ENCODE measurements at regions not wholly inside any gene's neighbourhood (a gene's known extent, or its start where the extent isn't known, plus 50 kb on each side); places are given as distances from the start of the nearest gene placed in this dataset.

GRCh38 chr18:43578211-43578610 is 300.9 kb upstream of the SYT4 start:
- H2AFZ ChIP-seq (ENCODE audit: insufficient read depth, low read length, poor library complexity), result no peak overlapping the region
- no peak overlapping the region for H3K4ac ChIP-seq (ENCODE audit: low read depth, low read length)
- no peak overlapping the region for H2BK5ac ChIP-seq (ENCODE audit: low read depth, low read length, poor library complexity)
- H3K79me1 ChIP-seq (ENCODE audit: low read length), result no peaks in the 10 kb centered on the region
- no peak overlapping the region for H3K14ac ChIP-seq (ENCODE audit: low read length)
- H4K91ac ChIP-seq (ENCODE audit: low read depth, low read length), result no peak overlapping the region
- H3K27ac ChIP-seq (ENCODE audit: low read depth, low read length), result no peak overlapping the region
- H3K27me3 ChIP-seq (ENCODE audit: insufficient read depth, low read length), result no peaks in the 10 kb centered on the region
- no peaks in the 10 kb centered on the region for H3K9me3 ChIP-seq (ENCODE audit: insufficient read depth, low read depth, low read length)
- H3K23ac ChIP-seq (ENCODE audit: low read length), result no peak overlapping the region
- no peak overlapping the region for H3K4me2 ChIP-seq (ENCODE audit: low read length)
- H3K4me1 ChIP-seq (ENCODE audit: control insufficient read depth in 1 of 2, insufficient read depth in 2 of 2, low read length in 2 of 2), result no peaks in the 10 kb centered on the region
- no peaks in the 10 kb centered on the region for H3K36me3 ChIP-seq (ENCODE audit: control insufficient read depth in 1 of 2, insufficient read depth in 2 of 2, low read length in 2 of 2)
- no peak overlapping the region for H2AK5ac ChIP-seq (ENCODE audit: low read length)
- WGBS (ENCODE audit: extremely low coverage, insufficient coverage, insufficient read length), result no CpG with 5 or more reads among the region's 1 CpG
- no peak overlapping the region for H3K4me3 ChIP-seq (ENCODE audit: low read depth, low read length)
- no peaks in the 10 kb centered on the region for H3K79me2 ChIP-seq (ENCODE audit: control insufficient read depth, insufficient read depth, low read length, poor library complexity)
- no peak overlapping the region for H4K12ac ChIP-seq (ENCODE audit: low read depth, low read length)
- H2BK12ac ChIP-seq (ENCODE audit: low read length), result no peak overlapping the region
- no peak overlapping the region for H3K9ac ChIP-seq (ENCODE audit: low read length)
- DNase-seq, result no peak
- H2BK120ac ChIP-seq (ENCODE audit: insufficient read depth, low read length, poor library complexity), result no peak overlapping the region
- no peak overlapping the region for H3K18ac ChIP-seq (ENCODE audit: low read length)
- no peak overlapping the region for H4K8ac ChIP-seq (ENCODE audit: low read depth, low read length)

GRCh38 chr18:43578706-43579105 is 301.4 kb upstream of the SYT4 start:
- Histone ChIP-seq H3K4me1 (ENCODE audit: control insufficient read depth in 1 of 2, insufficient read depth in 2 of 2, low read length in 2 of 2) (no peaks in the 10 kb centered on the region), H3K27me3 (ENCODE audit: insufficient read depth, low read length) (no peaks in the 10 kb centered on the region), H2BK5ac (ENCODE audit: low read depth, low read length, poor library complexity) (no peak overlapping the region), H4K12ac (ENCODE audit: low read depth, low read length) (no peak overlapping the region), H3K27ac (ENCODE audit: low read depth, low read length) (no peak overlapping the region), H3K4me3 (ENCODE audit: low read depth, low read length) (no peak overlapping the region), H2AFZ (ENCODE audit: insufficient read depth, low read length, poor library complexity) (no peak overlapping the region), H3K79me1 (ENCODE audit: low read length) (no peaks in the 10 kb centered on the region), H4K91ac (ENCODE audit: low read depth, low read length) (no peak overlapping the region), H4K8ac (ENCODE audit: low read depth, low read length) (no peak overlapping the region), H2AK5ac (ENCODE audit: low read length) (no peak overlapping the region), H3K18ac (ENCODE audit: low read length) (no peak overlapping the region), H3K23ac (ENCODE audit: low read length) (no peak overlapping the region), H2BK12ac (ENCODE audit: low read length) (no peak overlapping the region), H2BK120ac (ENCODE audit: insufficient read depth, low read length, poor library complexity) (no peak overlapping the region), H3K4me2 (ENCODE audit: low read length) (no peak overlapping the region), H3K79me2 (ENCODE audit: control insufficient read depth, insufficient read depth, low read length, poor library complexity) (no peaks in the 10 kb centered on the region), H3K4ac (ENCODE audit: low read depth, low read length) (no peak overlapping the region), H3K14ac (ENCODE audit: low read length) (no peak overlapping the region), H3K36me3 (ENCODE audit: control insufficient read depth in 1 of 2, insufficient read depth in 2 of 2, low read length in 2 of 2) (no peaks in the 10 kb centered on the region), H3K9me3 (ENCODE audit: insufficient read depth, low read depth, low read length) (no peaks in the 10 kb centered on the region), H3K9ac (ENCODE audit: low read length) (no peak overlapping the region)
- no CpG with 5 or more reads among the region's 4 CpGs for WGBS (ENCODE audit: extremely low coverage, insufficient coverage, insufficient read length)
- no peak for DNase-seq

GRCh38 chr18:43581936-43582519 is 304.7 kb upstream of the SYT4 start:
- Histone ChIP-seq H2AK5ac (ENCODE audit: low read length) (no peak overlapping the region), H4K91ac (ENCODE audit: low read depth, low read length) (no peak overlapping the region), H2BK120ac (ENCODE audit: insufficient read depth, low read length, poor library complexity) (no peak overlapping the region), H3K79me2 (ENCODE audit: control insufficient read depth, insufficient read depth, low read length, poor library complexity) (no peaks in the 10 kb centered on the region), H3K36me3 (ENCODE audit: control insufficient read depth in 1 of 2, insufficient read depth in 2 of 2, low read length in 2 of 2) (no peaks in the 10 kb centered on the region), H3K23ac (ENCODE audit: low read length) (no peak overlapping the region), H2BK5ac (ENCODE audit: low read depth, low read length, poor library complexity) (no peak overlapping the region), H3K79me1 (ENCODE audit: low read length) (no peaks in the 10 kb centered on the region), H2BK12ac (ENCODE audit: low read length) (no peak overlapping the region), H2AFZ (ENCODE audit: insufficient read depth, low read length, poor library complexity) (no peak overlapping the region), H3K9ac (ENCODE audit: low read length) (no peak overlapping the region), H3K4me3 (ENCODE audit: low read depth, low read length) (no peak overlapping the region), H3K4me2 (ENCODE audit: low read length) (no peak overlapping the region), H3K4ac (ENCODE audit: low read depth, low read length) (no peak overlapping the region), H3K27me3 (ENCODE audit: insufficient read depth, low read length) (no peaks in the 10 kb centered on the region), H4K8ac (ENCODE audit: low read depth, low read length) (no peak overlapping the region), H3K18ac (ENCODE audit: low read length) (no peak overlapping the region), H4K12ac (ENCODE audit: low read depth, low read length) (no peak overlapping the region), H3K14ac (ENCODE audit: low read length) (no peak overlapping the region), H3K9me3 (ENCODE audit: insufficient read depth, low read depth, low read length) (no peaks in the 10 kb centered on the region), H3K27ac (ENCODE audit: low read depth, low read length) (no peak overlapping the region), H3K4me1 (ENCODE audit: control insufficient read depth in 1 of 2, insufficient read depth in 2 of 2, low read length in 2 of 2) (no peaks in the 10 kb centered on the region)
- WGBS (ENCODE audit: extremely low coverage, insufficient coverage, insufficient read length), result no CpG with 5 or more reads among the region's 2 CpGs
- no peak for DNase-seq

GRCh38 chr18:43587538-43588153 is 310.4 kb upstream of the SYT4 start:
- Histone ChIP-seq H3K18ac (ENCODE audit: low read length) (no peak overlapping the region), H3K27me3 (ENCODE audit: insufficient read depth, low read length) (no peaks in the 10 kb centered on the region), H3K14ac (ENCODE audit: low read length) (no peak overlapping the region), H3K9ac (ENCODE audit: low read length) (no peak overlapping the region), H3K4me3 (ENCODE audit: low read depth, low read length) (no peak overlapping the region), H3K79me1 (ENCODE audit: low read length) (no peaks in the 10 kb centered on the region), H3K9me3 (ENCODE audit: insufficient read depth, low read depth, low read length) (no peaks in the 10 kb centered on the region), H2AK5ac (ENCODE audit: low read length) (no peak overlapping the region), H4K12ac (ENCODE audit: low read depth, low read length) (no peak overlapping the region), H3K4ac (ENCODE audit: low read depth, low read length) (no peak overlapping the region), H3K36me3 (ENCODE audit: control insufficient read depth in 1 of 2, insufficient read depth in 2 of 2, low read length in 2 of 2) (no peaks in the 10 kb centered on the region), H2BK12ac (ENCODE audit: low read length) (no peak overlapping the region), H3K27ac (ENCODE audit: low read depth, low read length) (no peak overlapping the region), H3K23ac (ENCODE audit: low read length) (no peak overlapping the region), H3K4me2 (ENCODE audit: low read length) (no peak overlapping the region), H3K79me2 (ENCODE audit: control insufficient read depth, insufficient read depth, low read length, poor library complexity) (no peaks in the 10 kb centered on the region), H4K8ac (ENCODE audit: low read depth, low read length) (no peak overlapping the region), H3K4me1 (ENCODE audit: control insufficient read depth in 1 of 2, insufficient read depth in 2 of 2, low read length in 2 of 2) (no peaks in the 10 kb centered on the region), H2AFZ (ENCODE audit: insufficient read depth, low read length, poor library complexity) (no peak overlapping the region), H2BK5ac (ENCODE audit: low read depth, low read length, poor library complexity) (no peak overlapping the region), H4K91ac (ENCODE audit: low read depth, low read length) (no peak overlapping the region), H2BK120ac (ENCODE audit: insufficient read depth, low read length, poor library complexity) (no peak overlapping the region)
- no CpG with 5 or more reads among the region's 1 CpG for WGBS (ENCODE audit: extremely low coverage, insufficient coverage, insufficient read length)
- DNase-seq, result peak in 1 of 2 donors; percentile 59

Measured in trophoblast cell (in vitro differentiated cells and primary cell).